PFSK-1 (cell line): ENCODE measurements at regions not wholly inside any gene's neighbourhood (a gene's known extent, or its start where the extent isn't known, plus 50 kb on each side); places are given as distances from the start of the nearest gene placed in this dataset.

Experiments
- FOXP2 ChIP-seq: optimal IDR thresholded peaks from 2 replicates; pipeline ENCODE3; 2011; ENCODE audit warnings: borderline replicate concordance, control low read depth, inconsistent platforms; ENCODE audit not compliant: insufficient read depth; ENCODE audit errors: extremely low read length, extremely low read depth
- POLR2AphosphoS5 ChIP-seq: IDR thresholded peaks from 2 replicates; pipeline ENCODE4 v1.6.1; 2012; ENCODE audit warnings: low read depth, mild to moderate bottlenecking, control low read depth, low read length, moderate library complexity
- REST ChIP-seq, 2 experiments: IDR thresholded peaks; 2 replicates each; pipeline versions ENCODE4 v1.6.1 to v1.8.0; 2011 to 2012; ENCODE audit warnings: low read depth in 2 of 2, low read length in 2 of 2, control low read depth in 1 of 2, inconsistent platforms in 1 of 2, mild to moderate bottlenecking in 1 of 2, moderate library complexity in 1 of 2; ENCODE audit not compliant: insufficient read depth in 1 of 2
- SIN3A ChIP-seq: IDR thresholded peaks from 2 replicates; pipeline ENCODE4 v1.6.1; 2012; ENCODE audit warnings: mild to moderate bottlenecking, low read length, moderate library complexity, borderline replicate concordance; ENCODE audit not compliant: insufficient read depth
- TAF1 ChIP-seq: IDR thresholded peaks from 2 replicates; pipeline ENCODE4 v1.6.1; 2012; ENCODE audit warnings: low read length, control low read depth, borderline replicate concordance; ENCODE audit not compliant: insufficient read depth

- TF ChIP-seq POLR2AphosphoS5, result no peak
Observed at GRCh38 chrX:6701085-6701484, 166.2 kb upstream of the VCX3A start.

- TF ChIP-seq POLR2AphosphoS5, result no peak
- no peak for TF ChIP-seq REST (IDR thresholded peaks at IDR 0.05; ENCODE audit: insufficient read depth in 1 of 2, low read depth in 2 of 2, low read length in 2 of 2)
- TF ChIP-seq SIN3A, result no peak
- TF ChIP-seq TAF1, result no peak
- no peak for TF ChIP-seq FOXP2
Observed at GRCh38 chrX:6695717-6696116, 160.8 kb upstream of the VCX3A start.

DNA sequence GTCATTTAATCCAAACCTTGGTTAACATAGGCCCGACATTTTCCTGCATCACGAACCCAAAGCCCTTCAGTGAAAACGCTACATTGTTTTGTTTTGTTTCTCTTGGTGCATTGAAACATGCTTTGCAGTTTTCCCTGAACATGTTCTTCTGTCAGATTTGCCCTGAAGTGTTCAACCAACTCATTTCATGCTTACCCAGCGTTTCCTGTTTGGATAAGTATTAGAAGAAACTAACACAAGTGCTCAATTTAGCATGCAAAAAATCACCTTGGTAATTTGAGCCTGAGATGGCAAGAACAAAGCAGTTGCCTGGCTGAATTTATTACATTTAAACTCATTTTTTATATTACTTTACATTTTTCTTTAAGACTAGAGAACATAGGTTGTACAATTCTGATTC lies 160.1 kb upstream of the VCX3A start:
- TF ChIP-seq POLR2AphosphoS5 (no peak), SIN3A (no peak)

DNA sequence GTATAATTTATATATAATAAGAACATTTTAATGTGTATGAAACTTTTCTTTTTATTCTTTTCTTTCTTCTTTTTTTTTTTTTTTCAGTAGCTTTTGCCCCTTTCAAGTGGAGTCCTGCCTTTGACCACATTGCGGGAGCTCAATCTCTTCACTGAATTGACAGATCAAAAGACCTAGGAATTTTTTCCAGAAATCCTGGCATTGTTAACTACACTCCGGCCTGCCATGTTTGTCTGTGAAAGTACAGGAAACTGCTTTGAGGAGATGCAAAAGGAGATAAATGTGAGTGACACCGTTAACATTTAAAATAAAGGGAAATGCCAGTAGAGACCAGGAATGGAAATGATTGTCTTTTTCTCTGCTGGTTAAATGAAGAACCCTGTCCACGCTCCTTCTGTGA lies 159.3 kb upstream of the VCX3A start:
- no peak for TF ChIP-seq TAF1

GRCh38 chrX:6693051-6693450 lies 158.1 kb upstream of the VCX3A start:
- TF ChIP-seq TAF1, result no peak
- no peak for TF ChIP-seq SIN3A
- no peak for TF ChIP-seq POLR2AphosphoS5
- no peak for TF ChIP-seq REST (IDR thresholded peaks at IDR 0.05; ENCODE audit: insufficient read depth in 1 of 2, low read depth in 2 of 2, low read length in 2 of 2)
- TF ChIP-seq FOXP2, result no peak

GRCh38 chrX:6685489-6685888 lies 150.6 kb upstream of the VCX3A start:
- no peak for TF ChIP-seq SIN3A
- no peak for TF ChIP-seq TAF1
- no peak for TF ChIP-seq POLR2AphosphoS5
- no peak for TF ChIP-seq REST (IDR thresholded peaks at IDR 0.05; ENCODE audit: insufficient read depth in 1 of 2, low read depth in 2 of 2, low read length in 2 of 2)
- TF ChIP-seq FOXP2, result no peak

- TF ChIP-seq TAF1, result no peak
- no peak for TF ChIP-seq REST (IDR thresholded peaks at IDR 0.05; ENCODE audit: insufficient read depth in 1 of 2, low read depth in 2 of 2, low read length in 2 of 2)
- TF ChIP-seq POLR2AphosphoS5, result no peak
- no peak for TF ChIP-seq SIN3A
- TF ChIP-seq FOXP2, result no peak
Observed at GRCh38 chrX:6683353-6683752, 148.4 kb upstream of the VCX3A start.
